ENCODE measurements at regions not wholly inside any gene's neighbourhood (a gene's known extent, or its start where the extent isn't known, plus 50 kb on each side); places are given as distances from the start of the nearest gene placed in this dataset.

- H3K9me3 Mint-ChIP-seq: no peaks in the 10 kb centered on the region
- no peaks in the 10 kb centered on the region for H3K36me3 Mint-ChIP-seq
- ATAC-seq: no peak
- H3K27ac Mint-ChIP-seq: no peak overlapping the region
- CTCF ChIA-PET: no interaction called here
- H3K4me3 Mint-ChIP-seq: no peak overlapping the region
- no peaks in the 10 kb centered on the region for H3K27me3 Mint-ChIP-seq (ENCODE audit: low read depth)
- no peak for DNase-seq (ENCODE audit: low spot score)
- POLR2A ChIA-PET: no interaction called here
- H3K4me1 Mint-ChIP-seq: no peaks in the 10 kb centered on the region
- TF ChIP-seq USF2 (CRISPR knock-in tag; IDR thresholded peaks at IDR 0.05) (no peak), ZNF219 (CRISPR knock-in tag; IDR thresholded peaks at IDR 0.05; ENCODE audit: borderline replicate concordance) (no peak), GRHL2 (CRISPR knock-in tag; IDR thresholded peaks at IDR 0.05; ENCODE audit: insufficient replicate concordance, severe bottlenecking) (no peak), PRRX2 (CRISPR knock-in tag; IDR thresholded peaks at IDR 0.05) (no peak), MXD4 (CRISPR knock-in tag; IDR thresholded peaks at IDR 0.05; ENCODE audit: borderline replicate concordance) (no peak), EMX1 (CRISPR knock-in tag; IDR thresholded peaks at IDR 0.05) (no peak), OVOL2 (CRISPR knock-in tag; IDR thresholded peaks at IDR 0.05; ENCODE audit: borderline replicate concordance) (no peak)
Measured at GRCh38 chr5:86360801-86361200, 256.9 kb upstream of the COX7C start.

GRCh38 chr5:86371061-86371460 is 246.7 kb upstream of the COX7C start:
- no peaks in the 10 kb centered on the region for H3K27me3 Mint-ChIP-seq (ENCODE audit: low read depth)
- ChIA-PET CTCF (no interaction called here), POLR2A (no interaction called here)
- peaks cover 2% of the 10 kb centered on the region for H3K36me3 Mint-ChIP-seq
- no peak overlapping the region for H3K27ac Mint-ChIP-seq
- peaks cover 4% of the 10 kb centered on the region for H3K4me1 Mint-ChIP-seq
- no peak overlapping the region for H3K4me3 Mint-ChIP-seq
- TF ChIP-seq MYBL2 (CRISPR knock-in tag; IDR thresholded peaks at IDR 0.05): no peak
- TF ChIP-seq ZNF138 (CRISPR knock-in tag; conservative IDR thresholded peaks at IDR 0.05): no peak
- no peak for TF ChIP-seq ZNF671 (CRISPR knock-in tag; IDR thresholded peaks at IDR 0.05)
- no peak for TF ChIP-seq OVOL2 (CRISPR knock-in tag; IDR thresholded peaks at IDR 0.05; ENCODE audit: borderline replicate concordance)
- no peak for TF ChIP-seq ZBTB21 (CRISPR knock-in tag; IDR thresholded peaks at IDR 0.05; ENCODE audit: borderline replicate concordance)
- no peak for TF ChIP-seq MLX (CRISPR knock-in tag; IDR thresholded peaks at IDR 0.05)
- no peak for TF ChIP-seq TEAD1 (CRISPR knock-in tag; IDR thresholded peaks at IDR 0.05)
- no peak for TF ChIP-seq KAT7 (CRISPR knock-in tag; IDR thresholded peaks at IDR 0.05; ENCODE audit: borderline replicate concordance)
- no peak for TF ChIP-seq IRF1 (CRISPR knock-in tag; IDR thresholded peaks at IDR 0.05)
- no peak for TF ChIP-seq NR3C1 (CRISPR knock-in tag; conservative IDR thresholded peaks at IDR 0.05; ENCODE audit: low read depth)
- no peak for TF ChIP-seq ESRRA (CRISPR knock-in tag; IDR thresholded peaks at IDR 0.05; ENCODE audit: borderline replicate concordance)
- no peak for TF ChIP-seq PRRX2 (CRISPR knock-in tag; IDR thresholded peaks at IDR 0.05)
- TF ChIP-seq NFATC4 (CRISPR knock-in tag; IDR thresholded peaks at IDR 0.05): no peak
- DNase-seq (ENCODE audit: low spot score): no peak
- no peak for ATAC-seq
- peaks cover 13% of the 10 kb centered on the region for H3K9me3 Mint-ChIP-seq

- DNase-seq (ENCODE audit: low spot score) (no peak), ATAC-seq (no peak)
- H3K4me3 Mint-ChIP-seq: no peak overlapping the region
- H3K9me3 Mint-ChIP-seq: peaks cover 17% of the 10 kb centered on the region
- ChIA-PET POLR2A (no interaction called here), CTCF (no interaction called here)
- H3K36me3 Mint-ChIP-seq: peaks cover 2% of the 10 kb centered on the region
- H3K27me3 Mint-ChIP-seq (ENCODE audit: low read depth): no peaks in the 10 kb centered on the region
- H3K4me1 Mint-ChIP-seq: peaks cover 4% of the 10 kb centered on the region
- H3K27ac Mint-ChIP-seq: no peak overlapping the region
- no peak for TF ChIP-seq NR1H2 (CRISPR knock-in tag; IDR thresholded peaks at IDR 0.05)
- no peak for TF ChIP-seq CREM (CRISPR knock-in tag; IDR thresholded peaks at IDR 0.05)
- TF ChIP-seq MLX (CRISPR knock-in tag; IDR thresholded peaks at IDR 0.05): no peak
- TF ChIP-seq ZNF281 (CRISPR knock-in tag; IDR thresholded peaks at IDR 0.05): no peak
- no peak for TF ChIP-seq NR2C2 (CRISPR knock-in tag; IDR thresholded peaks at IDR 0.05)
- no peak for TF ChIP-seq ZNF396 (CRISPR knock-in tag; IDR thresholded peaks at IDR 0.05; ENCODE audit: borderline replicate concordance)
- no peak for TF ChIP-seq CBFB (CRISPR knock-in tag; IDR thresholded peaks at IDR 0.05; ENCODE audit: low read depth)
- no peak for TF ChIP-seq IRF1 (CRISPR knock-in tag; IDR thresholded peaks at IDR 0.05)
- TF ChIP-seq ATF3 (CRISPR knock-in tag; conservative IDR thresholded peaks at IDR 0.05): no peak
- TF ChIP-seq TCF7 (CRISPR knock-in tag; IDR thresholded peaks at IDR 0.05; ENCODE audit: low read depth): no peak
- TF ChIP-seq ZNF232 (CRISPR knock-in tag; IDR thresholded peaks at IDR 0.05): no peak
- TF ChIP-seq ZBTB21 (CRISPR knock-in tag; IDR thresholded peaks at IDR 0.05; ENCODE audit: borderline replicate concordance): no peak
- TF ChIP-seq MYBL2 (CRISPR knock-in tag; IDR thresholded peaks at IDR 0.05): no peak
- no peak for TF ChIP-seq TEAD1 (CRISPR knock-in tag; IDR thresholded peaks at IDR 0.05)
- TF ChIP-seq OVOL2 (CRISPR knock-in tag; IDR thresholded peaks at IDR 0.05; ENCODE audit: borderline replicate concordance): no peak
Measured at GRCh38 chr5:86374611-86375010, 243.1 kb upstream of the COX7C start.
